DMS114 treated with DMSO at 0.1 percent for 48 hours (cell line): ENCODE measurements at regions not wholly inside any gene's neighbourhood (a gene's known extent, or its start where the extent isn't known, plus 50 kb on each side); places are given as distances from the start of the nearest gene placed in this dataset.
"Not testable (repeated sequence)": the region's sequence is repeated elsewhere in the genome, so short reads cannot be mapped to it uniquely, and the experiment has no call there.

ENCODE experiments used
- DNase-seq: peaks from one replicate; lab custom pipeline; 2025; ENCODE audit not compliant: unreplicated experiment; lab: John Stamatoyannopoulos, UW

DNA sequence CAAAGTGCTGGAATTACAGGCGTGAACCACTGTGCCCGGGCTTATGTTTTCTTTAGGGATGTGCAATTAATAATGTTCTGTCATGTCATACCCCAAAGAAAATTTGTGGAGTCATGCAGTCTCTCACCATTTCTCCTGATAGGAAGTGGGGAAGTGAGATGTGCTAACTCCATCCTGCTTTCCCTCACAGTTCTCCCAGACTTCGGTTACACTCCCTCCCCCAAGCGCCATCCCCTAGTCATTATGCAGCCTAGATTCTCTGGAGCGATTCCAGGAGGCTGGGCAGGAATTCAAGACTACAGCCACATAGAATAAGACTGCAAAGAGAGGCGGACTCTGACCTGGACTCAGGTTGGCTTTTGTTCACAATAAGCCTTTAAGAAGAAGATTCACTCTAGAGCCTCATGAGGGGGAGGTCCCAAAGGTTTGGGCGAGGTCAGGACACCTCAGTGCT, 271.4 kb downstream of the ALDH8A1 start:
- no peak for DNase-seq

DNA sequence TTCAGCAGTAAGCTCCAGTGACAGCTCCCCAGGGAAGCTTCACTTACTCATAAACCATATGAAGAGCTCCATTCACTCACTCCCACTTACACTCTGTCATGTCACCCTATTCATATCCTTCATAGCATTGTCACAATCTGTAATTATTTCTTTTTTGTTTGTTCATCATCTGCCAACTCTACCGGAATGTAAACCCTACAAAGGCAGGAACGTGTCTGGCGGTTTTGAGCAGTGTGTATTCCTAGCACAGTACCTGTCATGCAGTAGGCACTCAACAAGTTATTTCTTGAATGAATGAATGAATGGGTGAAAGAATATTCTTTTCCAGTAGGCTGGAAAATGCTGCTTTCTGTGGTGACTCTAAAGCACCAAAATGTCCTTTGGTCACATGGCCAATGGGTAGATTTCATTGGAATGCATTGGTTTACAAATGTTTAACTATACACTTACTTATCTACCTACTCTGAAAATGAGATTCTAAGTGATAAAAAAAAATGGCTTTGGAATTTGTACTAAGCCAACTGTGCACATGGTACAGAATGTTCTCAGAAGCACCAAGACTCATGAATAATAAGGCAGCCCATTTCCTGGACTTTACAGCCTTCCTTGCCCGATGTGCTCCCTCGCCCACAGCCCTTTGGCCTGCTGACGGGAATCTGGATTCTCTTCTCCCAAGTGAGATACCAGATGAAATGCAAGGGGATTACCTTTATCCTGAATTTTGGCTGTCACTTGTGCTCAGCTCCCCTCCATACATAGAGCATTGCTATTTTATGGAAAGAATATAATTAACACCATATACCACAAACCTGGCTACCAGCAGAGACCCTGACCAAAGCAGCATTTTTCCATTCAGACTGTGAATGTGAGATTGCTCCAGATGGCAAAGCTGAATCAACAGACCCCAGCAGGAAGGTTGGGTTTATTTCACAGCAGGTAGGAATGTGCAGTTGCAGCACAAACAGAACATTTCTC, 273.3 kb downstream of the ALDH8A1 start:
- DNase-seq = no peak

DNA sequence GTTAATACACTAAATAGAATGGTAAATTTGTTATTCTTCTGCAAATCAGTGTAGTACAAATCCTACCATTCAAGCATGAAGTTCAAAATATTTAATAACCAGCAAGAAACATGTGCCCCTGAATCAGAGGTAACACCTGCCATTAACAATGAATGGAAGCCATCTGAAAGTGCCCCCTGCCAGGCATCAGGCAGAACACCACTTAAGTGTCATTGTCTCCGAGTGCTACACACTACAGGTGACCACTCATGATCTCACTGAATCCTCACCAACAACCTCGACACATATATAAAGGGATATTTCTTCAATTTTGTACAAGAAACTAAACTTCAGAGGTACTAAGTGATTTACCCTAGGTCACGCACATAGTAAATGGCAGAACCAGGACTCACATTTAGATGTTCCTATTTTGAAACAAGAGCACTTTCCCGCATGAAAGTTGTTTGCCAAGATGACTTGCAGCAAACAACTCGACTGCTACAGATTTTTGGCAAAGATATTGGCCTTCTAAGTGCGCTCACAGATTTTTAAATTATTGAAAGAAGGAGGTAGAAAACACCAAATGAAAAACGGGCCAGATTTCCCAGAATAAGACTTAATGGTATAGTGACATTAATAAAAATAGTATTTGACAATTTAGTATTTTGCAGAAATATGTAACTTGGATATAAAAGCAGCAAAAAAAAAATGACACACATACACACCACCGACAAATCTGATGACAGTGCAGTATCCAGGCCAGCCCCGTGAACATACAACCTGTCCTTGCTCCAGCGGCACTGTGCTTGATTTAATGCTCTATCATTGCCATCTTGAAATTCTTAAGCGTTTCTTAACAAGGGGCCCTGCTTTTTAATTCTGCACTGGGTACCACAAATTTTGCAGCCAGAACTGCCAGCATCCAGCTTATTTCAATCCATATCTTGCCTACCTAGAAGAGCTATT, 274.5 kb downstream of the ALDH8A1 start:
- DNase-seq = no peak

DNA sequence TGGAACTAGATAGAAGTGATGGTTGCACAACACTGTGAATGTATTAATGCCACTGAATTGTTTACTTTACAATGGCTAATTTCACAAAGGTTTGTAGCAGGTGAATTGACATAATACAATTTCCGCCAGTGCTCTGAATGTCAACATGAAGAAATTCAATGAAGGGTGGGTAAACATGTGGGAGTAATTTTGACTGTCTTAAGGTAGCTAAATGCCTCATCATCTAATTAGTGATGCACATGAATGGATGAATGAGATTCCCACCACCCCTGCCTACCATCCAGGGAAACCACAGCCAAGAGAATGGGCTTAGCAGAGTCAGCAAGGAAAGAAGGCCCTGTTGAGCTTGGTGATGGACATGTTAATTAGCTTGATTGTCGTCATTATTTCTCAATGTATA, 275.3 kb downstream of the ALDH8A1 start:
- DNase-seq = no peak

DNA sequence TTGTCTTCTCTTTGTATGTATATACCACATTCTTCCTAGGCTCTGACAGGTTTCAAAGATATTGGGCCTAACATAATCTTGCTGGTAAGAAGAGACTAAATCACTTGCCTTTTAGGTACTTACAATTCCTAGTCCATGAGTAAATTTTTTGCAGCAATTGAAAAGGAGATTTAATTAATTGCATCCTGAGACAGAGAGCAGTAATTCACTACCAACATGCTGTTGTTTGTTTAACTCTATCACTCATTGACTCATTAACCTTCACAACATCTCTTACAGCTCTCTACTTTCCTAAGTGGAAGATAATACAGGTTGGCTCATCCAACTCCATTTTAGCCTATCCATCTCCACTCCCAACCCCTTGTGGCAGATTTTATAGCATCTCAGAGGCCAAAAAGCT, 280.4 kb downstream of the ALDH8A1 start:
- no peak for DNase-seq

DNA sequence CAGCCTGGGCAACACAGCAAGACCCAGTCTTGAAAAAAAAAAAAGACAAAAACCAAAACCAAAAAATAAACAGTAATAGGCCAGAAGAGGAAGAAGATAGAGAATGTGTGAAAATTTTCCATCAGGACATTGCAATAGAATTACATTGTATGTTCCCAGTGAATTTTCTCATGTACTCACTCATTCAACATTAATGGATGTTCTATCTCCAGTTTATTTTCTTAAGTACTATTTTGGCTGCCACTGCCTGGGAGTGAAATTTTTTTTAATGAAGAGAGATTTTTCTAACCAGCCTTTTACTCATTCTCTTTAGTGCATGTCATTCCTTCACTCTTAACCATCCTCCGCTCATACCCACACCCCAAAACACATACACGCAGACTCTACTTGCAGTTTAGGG, 282.8 kb downstream of the ALDH8A1 start:
- DNase-seq = no peak

DNA sequence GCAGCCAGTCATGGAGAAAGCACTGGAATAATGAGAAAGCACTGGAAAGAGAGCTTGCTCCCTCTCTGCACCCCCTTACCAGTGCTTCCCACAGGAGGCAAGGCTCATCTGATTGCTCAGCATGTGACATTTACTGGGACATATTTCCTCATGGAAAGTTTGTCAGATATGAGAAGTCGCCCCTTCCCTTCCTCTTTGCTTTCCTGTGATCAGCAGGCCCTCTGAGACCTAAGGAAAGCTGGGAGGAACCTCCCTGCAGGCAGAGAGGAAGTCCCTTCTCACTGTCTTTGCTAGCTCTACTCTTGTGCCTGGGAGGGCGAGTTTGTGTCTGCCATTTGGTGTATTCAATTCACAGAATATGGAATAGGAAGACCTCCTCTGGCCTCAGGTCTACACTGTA, 283.8 kb downstream of the ALDH8A1 start:
- DNase-seq = no peak

DNA sequence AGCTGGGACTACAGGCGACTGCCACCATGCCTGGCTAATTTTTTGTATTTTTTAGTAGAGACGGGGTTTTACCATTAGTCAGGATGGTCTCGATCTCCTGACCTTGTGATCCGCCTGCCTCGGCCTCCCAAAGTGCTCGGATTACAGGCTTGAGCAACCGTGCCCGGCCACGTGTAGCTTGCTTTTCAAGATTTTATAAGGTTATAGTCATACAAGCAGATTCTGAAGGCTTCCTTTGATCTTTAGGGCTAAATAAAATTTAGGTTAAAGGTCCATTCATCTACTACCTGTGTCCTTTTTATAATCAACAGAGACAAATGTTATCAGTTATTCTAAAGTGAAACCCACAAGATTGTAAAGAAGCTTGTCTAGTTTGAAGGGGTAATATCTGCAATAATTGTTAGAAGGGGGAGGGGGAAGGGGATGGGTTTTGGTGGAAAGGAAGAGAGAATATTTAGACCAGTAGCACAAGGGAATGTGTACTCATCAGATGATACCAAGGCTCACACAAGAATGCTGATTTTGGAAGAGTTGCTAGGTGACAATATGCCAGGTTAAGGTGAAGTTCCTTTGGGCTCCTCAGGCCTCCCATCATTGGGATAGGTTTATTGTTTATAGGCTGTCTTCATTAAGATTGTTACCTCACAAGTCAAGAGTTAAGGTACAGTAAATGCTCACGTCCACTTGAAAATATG, 284.7 kb downstream of the ALDH8A1 start:
- DNase-seq = no peak

DNA sequence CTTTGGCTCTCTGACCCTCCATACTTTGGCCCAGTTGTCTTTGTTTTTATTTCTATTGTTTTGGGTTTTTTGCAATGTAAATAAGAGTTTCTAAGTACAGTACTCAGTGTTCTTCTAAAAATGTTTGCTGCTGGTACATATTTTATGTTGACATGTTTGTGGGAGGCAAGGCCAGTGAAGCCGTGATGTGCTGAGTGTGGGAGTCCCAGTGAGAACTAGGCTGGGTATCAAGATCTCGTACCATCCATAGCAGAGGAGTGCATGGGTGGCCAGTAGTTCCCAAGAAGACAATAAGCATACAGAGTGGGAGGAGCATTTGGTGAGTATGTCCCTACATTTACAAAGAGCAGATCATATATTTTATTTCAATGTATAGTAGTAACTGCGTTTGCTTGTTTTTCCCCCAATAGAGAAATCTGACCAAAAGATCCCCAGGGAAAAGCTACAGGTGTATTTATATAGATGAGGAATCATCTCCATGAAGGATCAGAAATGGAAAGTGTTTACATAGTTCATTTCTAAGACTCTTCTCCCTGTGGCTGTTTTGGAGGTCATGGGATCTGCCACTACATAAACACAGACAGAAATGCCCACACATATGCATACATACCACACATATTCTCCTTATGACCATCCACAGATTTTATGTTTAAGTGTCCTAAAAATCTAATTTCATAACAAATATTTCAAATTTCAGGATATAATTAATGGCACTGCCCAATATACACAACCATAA, 285.9 kb downstream of the ALDH8A1 start:
- no peak for DNase-seq

DNA sequence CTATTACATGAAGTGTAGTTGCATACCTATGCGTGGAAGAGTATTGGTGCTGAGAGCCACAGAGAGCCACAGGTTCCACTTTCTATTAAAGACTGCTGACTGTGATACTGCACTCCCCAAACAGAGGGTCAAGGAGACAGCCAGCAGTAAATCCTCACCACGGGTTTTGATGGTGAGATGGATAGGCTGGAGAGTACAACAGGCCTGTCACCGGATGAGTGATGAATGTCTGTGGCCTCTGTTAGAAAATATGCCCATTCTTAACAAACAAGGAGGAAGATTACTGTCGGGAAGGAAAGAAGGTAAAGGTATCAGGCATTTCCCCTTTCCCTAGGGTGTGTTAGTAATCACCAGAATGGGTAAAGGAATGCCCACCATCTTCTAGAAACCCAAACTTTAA, 286.5 kb downstream of the ALDH8A1 start:
- DNase-seq = no peak

DNA sequence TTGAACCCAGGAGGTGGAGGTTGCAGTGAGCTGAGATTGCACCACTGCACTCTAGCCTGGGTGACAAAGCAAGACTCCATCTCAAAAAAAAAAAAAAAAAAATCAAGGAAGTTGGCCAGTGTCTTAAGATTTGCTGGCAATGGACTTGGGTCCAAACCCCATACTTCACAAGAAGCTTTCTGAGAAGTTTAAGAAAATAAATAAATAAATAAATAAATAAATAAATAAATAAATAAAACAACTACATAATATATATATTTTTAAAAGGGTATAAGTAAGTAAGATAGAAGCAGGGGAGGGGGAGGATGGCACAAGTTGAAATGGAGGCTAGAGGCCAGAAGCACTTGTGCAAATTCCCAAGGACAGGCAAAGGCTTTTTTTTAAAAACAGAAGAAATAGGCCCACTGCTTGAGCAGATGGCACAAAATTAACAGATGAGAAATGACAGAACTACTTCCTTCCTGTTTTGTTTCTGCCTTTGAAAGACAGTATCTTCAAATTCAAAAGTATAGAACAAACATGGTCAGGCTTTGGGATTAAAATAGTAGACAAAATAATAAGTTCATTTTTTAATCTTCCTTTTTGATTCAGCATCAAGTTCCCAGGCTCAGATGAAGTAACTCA, 287.7 kb downstream of the ALDH8A1 start:
- DNase-seq = no peak

DNA sequence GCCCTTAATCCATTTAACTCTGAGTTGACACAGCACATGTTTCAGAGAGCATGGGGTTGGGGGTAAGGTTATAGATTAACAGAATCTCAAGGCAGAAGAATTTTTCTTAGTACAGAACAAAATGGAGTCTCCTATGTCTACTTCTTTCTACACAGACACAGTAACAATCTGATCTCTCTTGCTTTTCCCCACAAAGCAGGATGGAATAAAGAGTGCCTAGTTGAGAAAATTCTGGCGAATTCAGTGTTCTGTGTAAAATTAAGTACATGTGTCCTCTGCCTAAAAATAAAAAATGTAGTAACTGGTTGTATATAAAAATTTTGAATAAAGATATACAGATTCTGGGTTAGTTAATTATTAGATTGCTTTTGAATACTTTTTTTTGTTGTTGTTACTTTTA, 290.0 kb downstream of the ALDH8A1 start:
- not testable (repeated sequence) for DNase-seq

DNA sequence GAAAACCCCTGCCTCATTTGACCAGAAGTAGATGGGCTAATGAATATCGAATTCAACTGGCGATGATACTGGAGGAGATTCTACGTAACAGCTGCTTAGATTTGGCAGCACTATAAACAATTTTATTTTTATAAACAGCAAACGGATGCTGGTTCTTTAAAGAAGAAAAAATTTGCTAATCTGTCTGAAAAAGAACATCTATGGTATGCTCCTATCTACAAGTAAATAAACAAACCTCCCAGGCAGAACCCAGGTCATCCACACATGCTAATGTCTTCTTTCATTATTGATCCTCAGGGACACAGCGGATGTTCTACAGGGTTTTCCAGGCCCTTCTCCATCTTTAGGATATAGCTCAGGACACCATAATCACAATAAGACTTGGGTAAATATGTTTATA, 291.3 kb downstream of the ALDH8A1 start:
- no peak for DNase-seq

DNA sequence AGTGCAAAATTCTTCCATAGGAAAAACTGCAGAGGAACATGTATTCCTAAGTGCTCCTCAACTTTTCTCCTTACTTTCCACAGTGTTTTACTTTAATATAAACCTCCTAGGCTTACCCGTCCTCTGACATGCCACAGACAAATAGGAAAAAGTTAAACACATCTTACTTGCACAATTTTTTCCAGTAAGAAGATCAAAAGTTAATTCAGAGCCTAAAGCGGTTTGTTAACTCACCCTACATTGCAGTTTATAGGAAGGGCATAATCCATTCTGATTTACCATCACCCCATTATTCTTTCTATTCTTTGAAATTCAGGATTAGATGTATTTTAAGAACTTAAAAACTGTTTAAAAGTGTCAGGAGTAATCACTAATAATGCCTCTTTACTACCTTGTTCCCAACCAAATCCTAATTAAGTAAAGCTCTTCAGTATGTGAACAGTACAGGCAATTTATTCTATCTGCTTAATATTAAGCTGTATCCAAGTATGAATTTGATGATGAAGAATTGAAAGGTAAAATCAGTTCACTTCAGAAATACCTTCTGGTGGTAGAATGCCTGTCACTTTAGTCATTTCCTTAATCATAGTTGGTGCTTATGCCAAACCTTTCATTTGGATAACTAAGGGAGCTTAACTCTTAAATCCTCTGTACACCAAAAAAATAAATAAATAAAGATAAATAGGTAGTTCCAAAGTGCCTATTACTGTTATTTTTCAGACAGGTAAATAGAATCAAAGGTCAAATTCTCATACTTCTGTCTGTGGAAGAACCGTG, 292.0 kb downstream of the ALDH8A1 start:
- no peak for DNase-seq

DNA sequence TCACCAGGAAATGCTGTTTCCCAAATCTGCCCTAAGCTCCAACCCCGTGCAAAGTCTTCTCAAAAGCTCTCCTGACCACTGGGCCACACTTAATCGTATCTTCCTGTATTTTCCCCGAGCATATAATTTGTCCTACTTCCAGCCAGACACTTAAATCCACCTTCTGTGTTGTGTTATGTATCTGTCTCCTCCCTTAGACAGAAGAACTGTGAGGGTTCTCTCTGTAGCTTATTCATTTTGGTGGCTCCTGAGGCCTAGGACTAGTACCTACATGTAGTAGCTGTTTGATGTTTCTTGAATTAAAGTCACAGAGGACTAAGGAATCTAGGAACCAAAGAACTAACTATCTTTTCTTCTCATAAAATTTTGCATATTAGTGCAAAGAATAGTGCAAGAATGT, 292.6 kb downstream of the ALDH8A1 start:
- no peak for DNase-seq

DNA sequence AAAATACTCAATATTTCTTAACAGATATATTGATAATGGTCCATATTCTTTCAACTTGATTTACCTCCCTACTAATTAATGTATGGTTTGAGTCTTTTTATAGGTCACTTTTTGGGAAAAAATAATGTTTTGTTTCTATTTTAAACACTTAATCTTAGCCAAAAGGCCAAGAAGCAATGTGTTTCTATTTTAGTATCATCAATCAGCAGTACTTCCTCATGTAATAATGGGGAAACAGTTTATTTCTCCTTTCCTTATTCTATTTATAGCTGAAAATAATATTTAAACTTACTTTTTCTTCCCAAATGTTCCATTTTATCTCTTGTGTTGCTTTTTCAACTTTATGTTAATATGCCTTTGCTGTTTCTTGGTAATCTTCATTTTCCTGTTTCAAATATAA, 295.1 kb downstream of the ALDH8A1 start:
- no peak for DNase-seq

DNA sequence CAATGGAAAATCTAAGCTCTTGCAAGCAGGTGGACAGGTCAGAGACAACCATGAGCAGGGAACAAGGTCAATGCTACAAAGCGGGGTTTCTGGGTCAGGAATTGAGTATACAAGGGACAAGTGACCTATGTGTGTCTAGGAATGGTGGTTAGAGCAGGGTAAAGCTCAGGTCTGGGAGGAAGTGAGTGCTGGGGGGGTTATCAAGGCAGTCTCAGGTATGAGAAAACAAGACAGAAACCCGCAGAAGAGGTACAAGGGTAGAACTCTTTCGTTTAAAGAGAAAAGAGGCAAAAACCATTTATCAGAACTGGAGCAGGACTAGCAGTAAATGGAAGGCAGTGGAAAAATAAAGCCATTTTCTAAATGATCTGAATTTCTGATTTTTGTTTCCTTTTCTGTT, 298.4 kb downstream of the ALDH8A1 start:
- no peak for DNase-seq

DNA sequence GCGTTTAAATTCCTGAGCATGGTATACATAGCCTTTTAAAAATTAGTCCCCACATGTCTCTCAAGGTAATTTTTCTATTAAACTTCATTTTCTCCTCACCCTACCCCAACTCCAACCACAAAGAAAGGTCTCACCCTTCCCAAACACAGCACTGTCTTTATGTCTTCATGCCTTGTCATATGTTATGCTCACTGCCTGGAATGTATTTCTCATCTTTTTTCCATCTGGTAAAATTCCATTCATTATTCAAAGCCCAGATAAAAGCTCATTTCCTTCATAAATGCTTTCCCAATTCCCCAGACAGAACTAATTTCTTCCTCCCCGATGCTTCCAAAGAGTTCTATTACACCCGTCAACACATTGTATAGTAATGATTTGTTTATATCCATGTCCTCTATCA, 302.0 kb downstream of the ALDH8A1 start:
- DNase-seq = no peak

DNA sequence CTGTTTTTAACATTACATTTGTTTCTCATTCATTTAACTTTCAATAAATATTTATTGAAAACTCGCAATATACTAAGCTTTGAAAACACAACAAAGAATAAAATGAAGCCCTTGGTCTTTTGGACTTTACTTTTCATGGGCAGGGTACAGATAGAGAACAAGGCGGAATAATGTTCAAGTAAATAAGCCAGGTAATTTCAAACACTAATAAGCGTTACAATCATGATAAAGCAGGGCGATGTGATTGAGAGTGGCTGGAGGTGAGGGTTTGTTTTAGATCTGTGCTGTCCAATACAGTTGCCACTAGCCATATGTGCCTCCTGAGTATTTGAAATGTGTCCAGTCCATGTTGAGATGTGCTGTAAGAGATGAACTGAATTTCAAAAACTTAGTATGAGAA, 307.1 kb downstream of the ALDH8A1 start:
- no peak for DNase-seq
